Esophagus muscularis mucosa (tissue), 4 donors: ENCODE measurements at regions not wholly inside any gene's neighbourhood (a gene's known extent, or its start where the extent isn't known, plus 50 kb on each side); places are given as distances from the start of the nearest gene placed in this dataset.

ENCODE experiments used
- DNase-seq: peaks from one replicate; pipeline ENCODE4 v3.0.0-alpha.2; 2017; ENCODE audit errors: extremely low spot score
- H3K27ac ChIP-seq, 4 donors: fragments of 200-600 bp; sonication (generic); replicated peaks in 1 of 4; 1 replicate in 3 of 4; 2 replicates in 1 of 4; pipeline ENCODE4 v1.5.1; 2016 to 2019; ENCODE audit warnings: mild to moderate bottlenecking in 1 of 4
- H3K27me3 ChIP-seq, 4 donors: fragments of 200-600 bp; sonication (generic); one replicate each; pipeline versions ENCODE4 v1.5.1 to v1.6.0; 2016 to 2019
- H3K36me3 ChIP-seq, 4 donors: fragments of 200-600 bp; sonication (generic); one replicate each; pipeline ENCODE4 v1.5.1; 2016 to 2019
- H3K4me1 ChIP-seq, 4 donors: fragments of 200-600 bp; sonication (generic); one replicate each; pipeline ENCODE4 v1.5.1; 2016 to 2019
- H3K4me3 ChIP-seq, 4 donors: fragments of 200-600 bp; sonication (generic); 1 replicate in 2 of 4; 2 replicates in 2 of 4; pipeline ENCODE4 v1.5.1; 2016 to 2019; ENCODE audit warnings: mild to moderate bottlenecking in 4 of 4, moderate library complexity in 1 of 4
- H3K9me3 ChIP-seq, 4 donors: fragments of 200-600 bp; sonication (generic); 1 replicate in 3 of 4; 2 replicates in 1 of 4; pipeline ENCODE4 v1.5.1; 2016 to 2019
- CTCF ChIP-seq, 3 experiments: fragments of 200-600 bp in 2 of 3; fragments of 450-650 bp in 1 of 3; sonication (generic) in 2 of 3; IDR thresholded peaks; one replicate each; pipeline ENCODE4 v1.5.1; 2017 to 2019; ENCODE audit warnings: antibody characterized with exemption in 3 of 3, mild to moderate bottlenecking in 2 of 3, moderate library complexity in 1 of 3
- EP300 ChIP-seq: sonication (generic); formaldehyde crosslinking; IDR thresholded peaks from one replicate; pipeline ENCODE4 v1.6.1; 2017; ENCODE audit warnings: antibody characterized with exemption
- POLR2A ChIP-seq: fragments of 450-650 bp; IDR thresholded peaks from one replicate; pipeline ENCODE4 v1.6.1; 2017; ENCODE audit warnings: antibody characterized with exemption, moderate library complexity, mild to moderate bottlenecking, low read depth
- POLR2AphosphoS5 ChIP-seq, 2 donors: sonication (generic); formaldehyde crosslinking; IDR thresholded peaks; one replicate each; pipeline ENCODE4 v1.6.1; 2017; ENCODE audit warnings: antibody characterized with exemption in 2 of 2
- WGBS: methylation state at CpG from one replicate; pipeline ENCODE4 v1.1.5; 2018; 5-methylcytosine and 5-hydroxymethylcytosine counted together
- intact Hi-C: fragments of 100-400 bp; cut with DNase I; formaldehyde crosslinking; loops from one replicate; pipeline ENCODE4 v1.15.1; 2023

GRCh38 chr6:105567140-105567539 lies 164.3 kb upstream of the PREP start:
- Histone ChIP-seq H3K9me3 (peaks cover 0 to 4% (median 0%) of the 10 kb centered on the region in 4 donors), H3K4me1 (no peaks in the 10 kb centered on the region), H3K27ac (no peak overlapping the region), H3K36me3 (no peaks in the 10 kb centered on the region), H3K27me3 (no peaks in the 10 kb centered on the region), H3K4me3 (no peak overlapping the region)
- DNase-seq: no peak
- intact Hi-C loops: no loop called here
- no peak for TF ChIP-seq EP300
- no peak for TF ChIP-seq POLR2A
- no peak for TF ChIP-seq POLR2AphosphoS5 (IDR thresholded peaks at IDR 0.05)
- TF ChIP-seq CTCF (IDR thresholded peaks at IDR 0.05): no peak
- WGBS: 90% methylated on average over 4 of the region's 4 CpGs

GRCh38 chr6:105566503-105566902 lies 163.6 kb upstream of the PREP start:
- intact Hi-C loops: no loop called here
- 95% methylated on average over 6 of the region's 6 CpGs for WGBS
- no peak overlapping the region for H3K4me3 ChIP-seq

GRCh38 chr6:105564121-105564902 lies 161.4 kb upstream of the PREP start:
- no peak overlapping the region for H3K4me3 ChIP-seq
- intact Hi-C loops: no loop called here
- H3K9me3 ChIP-seq: peaks cover 0 to 4% (median 0%) of the 10 kb centered on the region in 4 donors
- H3K27ac ChIP-seq: no peak overlapping the region
- no peaks in the 10 kb centered on the region for H3K27me3 ChIP-seq
- TF ChIP-seq POLR2AphosphoS5 (IDR thresholded peaks at IDR 0.05) (no peak), CTCF (IDR thresholded peaks at IDR 0.05) (no peak), EP300 (no peak), POLR2A (no peak)
- H3K36me3 ChIP-seq: no peaks in the 10 kb centered on the region
- 91% methylated on average over 6 of the region's 6 CpGs for WGBS
- H3K4me1 ChIP-seq: no peaks in the 10 kb centered on the region
- no peak for DNase-seq

More at GRCh38 chr6:105566503-105566902, 163.6 kb upstream of the PREP start:
- no peaks in the 10 kb centered on the region for H3K36me3 ChIP-seq
- H3K27me3 ChIP-seq: no peaks in the 10 kb centered on the region
- TF ChIP-seq EP300 (no peak), CTCF (IDR thresholded peaks at IDR 0.05) (no peak), POLR2A (no peak), POLR2AphosphoS5 (IDR thresholded peaks at IDR 0.05) (no peak)
- H3K4me1 ChIP-seq: no peaks in the 10 kb centered on the region
- H3K9me3 ChIP-seq: peaks cover 0 to 4% (median 0%) of the 10 kb centered on the region in 4 donors
- H3K27ac ChIP-seq: no peak overlapping the region
- no peak for DNase-seq

GRCh38 chr6:105562027-105562426 lies 159.1 kb upstream of the PREP start:
- Histone ChIP-seq H3K9me3 (peaks cover 0 to 4% (median 0%) of the 10 kb centered on the region in 4 donors), H3K27ac (no peak overlapping the region), H3K4me3 (no peak overlapping the region), H3K4me1 (no peaks in the 10 kb centered on the region), H3K27me3 (no peaks in the 10 kb centered on the region), H3K36me3 (no peaks in the 10 kb centered on the region)
- DNase-seq: no peak
- 85% methylated on average over 1 of the region's 1 CpG for WGBS
- TF ChIP-seq EP300: no peak
- intact Hi-C loops: no loop called here

- intact Hi-C loops: no loop called here
- H3K36me3 ChIP-seq: no peaks in the 10 kb centered on the region
- H3K9me3 ChIP-seq: peaks cover 0 to 4% (median 0%) of the 10 kb centered on the region in 4 donors
- H3K4me1 ChIP-seq: no peaks in the 10 kb centered on the region
- H3K4me3 ChIP-seq: no peak overlapping the region
- no peaks in the 10 kb centered on the region for H3K27me3 ChIP-seq
- no peak overlapping the region for H3K27ac ChIP-seq
- TF ChIP-seq POLR2AphosphoS5 (IDR thresholded peaks at IDR 0.05) (no peak), POLR2A (no peak), CTCF (IDR thresholded peaks at IDR 0.05) (no peak), EP300 (no peak)
- DNase-seq: no peak
These were observed 158.6 kb upstream of the PREP start for GRCh38 chr6:105561486-105561885.
